GM18511 (cell line): ENCODE measurements at regions not wholly inside any gene's neighbourhood (a gene's known extent, or its start where the extent isn't known, plus 50 kb on each side); places are given as distances from the start of the nearest gene placed in this dataset.
"Not testable (repeated sequence)": the region's sequence is repeated elsewhere in the genome, so short reads cannot be mapped to it uniquely, and the experiment has no call there.

Experiments used
- ATAC-seq: cut with Tn5 transposase; IDR thresholded peaks from one replicate; pipeline ENCODE4 v1.9.1; 2021; ENCODE audit warnings: mild to moderate bottlenecking, moderate library complexity; ENCODE audit not compliant: unreplicated experiment

- no peak for ATAC-seq
Observed at GRCh38 chr1:121566346-121566745, 381.6 kb downstream of the SRGAP2C start.

GRCh38 chr1:121569428-121569827, 384.7 kb downstream of the SRGAP2C start:
- no peak for ATAC-seq

GRCh38 chr1:121573881-121574504, 389.2 kb downstream of the SRGAP2C start:
- ATAC-seq = not testable (repeated sequence)

GRCh38 chr1:121574505-121574899, 389.7 kb downstream of the SRGAP2C start:
- ATAC-seq = not testable (repeated sequence)

- not testable (repeated sequence) for ATAC-seq
Observed at GRCh38 chr1:121582898-121583297, 398.1 kb downstream of the SRGAP2C start.

GRCh38 chr1:121586369-121587229, 401.8 kb downstream of the SRGAP2C start:
- ATAC-seq = no peak

GRCh38 chr1:121587230-121587569, 402.4 kb downstream of the SRGAP2C start:
- ATAC-seq = no peak

- ATAC-seq = no peak
Observed at GRCh38 chr1:121587777-121588176, 403.0 kb downstream of the SRGAP2C start.

GRCh38 chr1:121594096-121594495, 409.3 kb downstream of the SRGAP2C start:
- ATAC-seq = no peak

GRCh38 chr1:121595089-121595488, 410.3 kb downstream of the SRGAP2C start:
- ATAC-seq = no peak

GRCh38 chr1:121604843-121605444, 420.2 kb downstream of the SRGAP2C start:
- not testable (repeated sequence) for ATAC-seq

GRCh38 chr1:121607499-121607898, 422.7 kb downstream of the SRGAP2C start:
- not testable (repeated sequence) for ATAC-seq
